ENCODE measurements at regions not wholly inside any gene's neighbourhood (a gene's known extent, or its start where the extent isn't known, plus 50 kb on each side); places are given as distances from the start of the nearest gene placed in this dataset.

DNA sequence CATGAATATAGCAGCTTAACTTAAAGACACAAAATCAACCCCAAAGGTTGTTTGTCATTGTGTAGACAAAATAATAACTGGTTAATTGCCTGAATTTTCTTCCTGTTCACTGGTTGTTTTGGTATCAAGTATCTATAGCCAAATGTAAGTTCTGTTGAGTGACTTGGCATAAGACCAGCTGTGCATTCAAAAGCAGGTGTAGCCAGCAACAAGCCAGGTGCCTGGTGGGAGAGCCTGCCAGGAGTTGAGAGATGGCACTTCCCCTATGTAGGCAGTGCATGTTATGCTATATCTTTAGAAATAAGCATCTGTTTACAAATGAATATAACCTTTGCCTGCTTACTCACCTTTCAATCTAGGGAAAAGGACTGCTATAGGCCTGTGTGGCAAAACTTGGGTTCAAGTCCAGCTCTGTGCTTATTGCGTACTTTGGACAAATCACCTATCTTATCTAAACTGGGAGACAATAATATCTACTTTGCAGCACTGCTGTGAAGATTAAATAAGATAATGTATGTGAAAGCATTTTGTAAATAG is 84.9 kb upstream of the TBL1XR1 start:
- TF ChIP-seq POLR2A (IDR thresholded peaks at IDR 0.05) (no peak), POLR2AphosphoS5 (IDR thresholded peaks at IDR 0.05) (no peak)
- TF ChIP-seq, protein P1, sequence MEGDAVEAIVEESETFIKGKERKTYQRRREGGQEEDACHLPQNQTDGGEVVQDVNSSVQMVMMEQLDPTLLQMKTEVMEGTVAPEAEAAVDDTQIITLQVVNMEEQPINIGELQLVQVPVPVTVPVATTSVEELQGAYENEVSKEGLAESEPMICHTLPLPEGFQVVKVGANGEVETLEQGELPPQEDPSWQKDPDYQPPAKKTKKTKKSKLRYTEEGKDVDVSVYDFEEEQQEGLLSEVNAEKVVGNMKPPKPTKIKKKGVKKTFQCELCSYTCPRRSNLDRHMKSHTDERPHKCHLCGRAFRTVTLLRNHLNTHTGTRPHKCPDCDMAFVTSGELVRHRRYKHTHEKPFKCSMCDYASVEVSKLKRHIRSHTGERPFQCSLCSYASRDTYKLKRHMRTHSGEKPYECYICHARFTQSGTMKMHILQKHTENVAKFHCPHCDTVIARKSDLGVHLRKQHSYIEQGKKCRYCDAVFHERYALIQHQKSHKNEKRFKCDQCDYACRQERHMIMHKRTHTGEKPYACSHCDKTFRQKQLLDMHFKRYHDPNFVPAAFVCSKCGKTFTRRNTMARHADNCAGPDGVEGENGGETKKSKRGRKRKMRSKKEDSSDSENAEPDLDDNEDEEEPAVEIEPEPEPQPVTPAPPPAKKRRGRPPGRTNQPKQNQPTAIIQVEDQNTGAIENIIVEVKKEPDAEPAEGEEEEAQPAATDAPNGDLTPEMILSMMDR (IDR thresholded peaks at IDR 0.05) = no peak
